DMS79 treated with DMSO at 0.1 percent for 48 hours (cell line): ENCODE measurements at regions not wholly inside any gene's neighbourhood (a gene's known extent, or its start where the extent isn't known, plus 50 kb on each side); places are given as distances from the start of the nearest gene placed in this dataset.
"Not testable (repeated sequence)": the region's sequence is repeated elsewhere in the genome, so short reads cannot be mapped to it uniquely, and the experiment has no call there.

Experiments used
- DNase-seq: peaks from one replicate; lab custom pipeline; 2025; lab: John Stamatoyannopoulos, UW

- DNase-seq, result no peak
These were observed 959.1 kb upstream of the WWC1 start for GRCh38 chr5:167332309-167332708.

- DNase-seq, result no peak
These were observed 955.3 kb upstream of the WWC1 start for GRCh38 chr5:167336161-167336560.

- no peak for DNase-seq
These were observed 952.2 kb upstream of the WWC1 start for GRCh38 chr5:167339205-167339604.

- DNase-seq, result no peak
These were observed 945.0 kb upstream of the WWC1 start for GRCh38 chr5:167346461-167346860.

GRCh38 chr5:167348251-167348926 lies 943.1 kb upstream of the WWC1 start:
- DNase-seq, result no peak

GRCh38 chr5:167348980-167349379 lies 942.5 kb upstream of the WWC1 start:
- DNase-seq, result no peak

- DNase-seq, result no peak
These were observed 940.1 kb upstream of the WWC1 start for GRCh38 chr5:167351316-167351715.

GRCh38 chr5:167352801-167353200 lies 938.6 kb upstream of the WWC1 start:
- DNase-seq, result no peak

- no peak for DNase-seq
These were observed 936.1 kb upstream of the WWC1 start for GRCh38 chr5:167355346-167355745.

GRCh38 chr5:167356374-167356773 lies 935.1 kb upstream of the WWC1 start:
- DNase-seq, result no peak

- DNase-seq, result no peak
These were observed 932.5 kb upstream of the WWC1 start for GRCh38 chr5:167358868-167359492.

- no peak for DNase-seq
These were observed 929.6 kb upstream of the WWC1 start for GRCh38 chr5:167361795-167362194.

- DNase-seq, result no peak
These were observed 928.4 kb upstream of the WWC1 start for GRCh38 chr5:167363065-167363464.

GRCh38 chr5:167375125-167375524 lies 916.3 kb upstream of the WWC1 start:
- no peak for DNase-seq

GRCh38 chr5:167378894-167379723 lies 912.3 kb upstream of the WWC1 start:
- DNase-seq, result no peak

- no peak for DNase-seq
These were observed 910.0 kb upstream of the WWC1 start for GRCh38 chr5:167381457-167381856.

GRCh38 chr5:167389537-167389936 lies 901.9 kb upstream of the WWC1 start:
- DNase-seq, result no peak

GRCh38 chr5:167391286-167391685 lies 900.2 kb upstream of the WWC1 start:
- DNase-seq, result not testable (repeated sequence)

- no peak for DNase-seq
These were observed 899.2 kb upstream of the WWC1 start for GRCh38 chr5:167392240-167392639.

- DNase-seq, result no peak
These were observed 898.1 kb upstream of the WWC1 start for GRCh38 chr5:167393358-167393757.

- DNase-seq, result no peak
These were observed 888.8 kb upstream of the WWC1 start for GRCh38 chr5:167402671-167403070.

GRCh38 chr5:167406513-167406912 lies 884.9 kb upstream of the WWC1 start:
- no peak for DNase-seq

GRCh38 chr5:167412556-167412955 lies 878.9 kb upstream of the WWC1 start:
- no peak for DNase-seq
